HEK293 (cell line): ENCODE measurements at regions not wholly inside any gene's neighbourhood (a gene's known extent, or its start where the extent isn't known, plus 50 kb on each side); places are given as distances from the start of the nearest gene placed in this dataset.

ENCODE experiments used
- CTCF ChIA-PET: fragments of 350-600 bp; formaldehyde crosslinking; extraction: SDS; loops from one replicate; lab custom pipeline; 2021; ENCODE audit warnings: antibody characterized with exemption; lab: Yijun Ruan, JAX
- POLR2A ChIA-PET: fragments of 300-600 bp; formaldehyde crosslinking; extraction: SDS; loops from one replicate; lab custom pipeline; 2020; ENCODE audit warnings: antibody characterized with exemption, inconsistent platforms; lab: Yijun Ruan, JAX
- H3K27ac ChIP-seq: fragments of 200-500 bp; sonication (Bioruptor generic); 2 replicates; pipeline ENCODE4 v1.5.1; 2014; ENCODE audit warnings: low read depth, low read length, control low read depth, inconsistent platforms; ENCODE audit errors: extremely low read depth
- H3K36me3 ChIP-seq, 2 experiments: fragments of 200-500 bp in 1 of 2; sonication (Bioruptor generic) in 1 of 2; 1 replicate in 1 of 2; 2 replicates in 1 of 2; pipeline ENCODE4 v1.5.1; 2014 to 2017; ENCODE audit warnings: inconsistent platforms in 2 of 2, low read length in 2 of 2; ENCODE audit not compliant: control insufficient read depth in 2 of 2, insufficient read depth in 1 of 2
- H3K4me1 ChIP-seq: fragments of 200-500 bp; sonication (Bioruptor generic); 2 replicates; pipeline ENCODE4 v1.5.1; 2014; ENCODE audit warnings: mild to moderate bottlenecking, low read length, inconsistent platforms; ENCODE audit not compliant: control insufficient read depth, insufficient read depth
- H3K4me3 ChIP-seq: 2 replicates; pipeline ENCODE4 v1.5.1; 2011; ENCODE audit warnings: low read depth, mild to moderate bottlenecking, control low read depth, low read length, moderate library complexity
- H3K9me3 ChIP-seq: fragments of 200-500 bp; sonication (Bioruptor generic); 2 replicates; pipeline ENCODE4 v1.5.1; 2014; ENCODE audit warnings: low read depth, low read length, inconsistent platforms; ENCODE audit not compliant: control insufficient read depth, insufficient read depth
- ATF2 ChIP-seq: fragments of 450-650 bp; formaldehyde crosslinking; IDR thresholded peaks from 2 replicates; pipeline ENCODE4 v1.5.1; 2016; ENCODE audit warnings: missing biosample characterization, missing genetic modification characterization, low read depth
- CTCF ChIP-seq: fragments of 450-650 bp; formaldehyde crosslinking; IDR thresholded peaks from 2 replicates; pipeline ENCODE4 v1.5.1; 2016; ENCODE audit warnings: missing biosample characterization, missing genetic modification characterization
- GLIS1 ChIP-seq: fragments of 450-650 bp; formaldehyde crosslinking; IDR thresholded peaks from 2 replicates; pipeline ENCODE4 v1.5.1; 2016; ENCODE audit warnings: missing biosample characterization, missing genetic modification characterization
- SCRT2 ChIP-seq: fragments of 450-650 bp; formaldehyde crosslinking; IDR thresholded peaks from 2 replicates; pipeline ENCODE4 v1.5.1; 2016; ENCODE audit warnings: missing biosample characterization, missing genetic modification characterization
- TCF7L2 ChIP-seq: IDR thresholded peaks from 2 replicates; pipeline ENCODE4 v1.6.1; 2011; ENCODE audit warnings: low read depth, mild to moderate bottlenecking, inconsistent platforms, low read length, moderate library complexity, borderline replicate concordance
- YY2 ChIP-seq: fragments of 450-650 bp; formaldehyde crosslinking; IDR thresholded peaks from 2 replicates; pipeline ENCODE4 v1.5.1; 2016; ENCODE audit warnings: missing biosample characterization, missing genetic modification characterization
- ZBTB17 ChIP-seq: fragments of 450-650 bp; formaldehyde crosslinking; IDR thresholded peaks from 2 replicates; pipeline ENCODE4 v1.5.1; 2016; ENCODE audit warnings: missing biosample characterization, missing genetic modification characterization
- ZFP3 ChIP-seq: fragments of 450-650 bp; formaldehyde crosslinking; IDR thresholded peaks from 2 replicates; pipeline ENCODE4 v1.5.1; 2016; ENCODE audit warnings: low read depth, missing biosample characterization, missing genetic modification characterization
- ZIC2 ChIP-seq: fragments of 450-650 bp; formaldehyde crosslinking; IDR thresholded peaks from 2 replicates; pipeline ENCODE4 v1.5.1; 2016; ENCODE audit warnings: missing biosample characterization, missing genetic modification characterization
- ZNF114 ChIP-seq: fragments of 450-650 bp; formaldehyde crosslinking; IDR thresholded peaks from 2 replicates; pipeline ENCODE4 v1.5.0; 2017; ENCODE audit warnings: missing biosample characterization, missing genetic modification characterization
- ZNF121 ChIP-seq: fragments of 450-650 bp; formaldehyde crosslinking; IDR thresholded peaks from 2 replicates; pipeline ENCODE4 v1.5.1; 2016; ENCODE audit warnings: missing biosample characterization, missing genetic modification characterization
- ZNF132 ChIP-seq: fragments of 450-650 bp; formaldehyde crosslinking; IDR thresholded peaks from 2 replicates; pipeline ENCODE4 v1.5.1; 2017; ENCODE audit warnings: missing biosample characterization, missing genetic modification characterization, borderline replicate concordance
- ZNF174 ChIP-seq: fragments of 450-650 bp; formaldehyde crosslinking; IDR thresholded peaks from 2 replicates; pipeline ENCODE4 v1.5.0; 2017; ENCODE audit warnings: missing biosample characterization, mild to moderate bottlenecking, missing genetic modification characterization
- ZNF2 ChIP-seq: fragments of 450-650 bp; formaldehyde crosslinking; IDR thresholded peaks from 2 replicates; pipeline ENCODE4 v1.5.1; 2016; ENCODE audit warnings: missing biosample characterization, missing genetic modification characterization
- ZNF266 ChIP-seq: fragments of 450-650 bp; formaldehyde crosslinking; IDR thresholded peaks from 2 replicates; pipeline ENCODE4 v1.5.1; 2016; ENCODE audit warnings: missing biosample characterization, missing genetic modification characterization, low read depth
- ZNF354C ChIP-seq: fragments of 450-650 bp; formaldehyde crosslinking; IDR thresholded peaks from 2 replicates; pipeline ENCODE4 v1.5.1; 2016; ENCODE audit warnings: missing biosample characterization, missing genetic modification characterization, low read depth, borderline replicate concordance
- ZNF362 ChIP-seq: fragments of 450-650 bp; formaldehyde crosslinking; IDR thresholded peaks from 2 replicates; pipeline ENCODE4 v1.5.1; 2016; ENCODE audit warnings: missing biosample characterization, missing genetic modification characterization
- ZNF366 ChIP-seq: fragments of 450-650 bp; formaldehyde crosslinking; conservative IDR thresholded peaks from 2 replicates; pipeline ENCODE4 v1.5.1; 2016; ENCODE audit warnings: missing biosample characterization, missing genetic modification characterization
- ZNF398 ChIP-seq: fragments of 450-650 bp; formaldehyde crosslinking; IDR thresholded peaks from 2 replicates; pipeline ENCODE4 v1.5.1; 2017; ENCODE audit warnings: missing biosample characterization, missing genetic modification characterization
- ZNF423 ChIP-seq: fragments of 450-650 bp; formaldehyde crosslinking; IDR thresholded peaks from 2 replicates; pipeline ENCODE4 v1.5.1; 2016; ENCODE audit warnings: missing biosample characterization, missing genetic modification characterization
- ZNF560 ChIP-seq: fragments of 450-650 bp; formaldehyde crosslinking; IDR thresholded peaks from 2 replicates; pipeline ENCODE4 v1.5.1; 2017; ENCODE audit warnings: missing biosample characterization, missing genetic modification characterization, borderline replicate concordance
- ZNF596 ChIP-seq: fragments of 450-650 bp; IDR thresholded peaks from 2 replicates; pipeline ENCODE4 v1.5.0; 2018; ENCODE audit warnings: missing biosample characterization, mild to moderate bottlenecking, missing genetic modification characterization, moderate library complexity
- ZNF610 ChIP-seq: fragments of 450-650 bp; formaldehyde crosslinking; IDR thresholded peaks from 2 replicates; pipeline ENCODE4 v1.5.1; 2016; ENCODE audit warnings: missing biosample characterization, missing genetic modification characterization, borderline replicate concordance
- ZNF792 ChIP-seq: fragments of 450-650 bp; formaldehyde crosslinking; IDR thresholded peaks from 2 replicates; pipeline ENCODE4 v1.5.1; 2016; ENCODE audit warnings: missing biosample characterization, missing genetic modification characterization
- ZSCAN18 ChIP-seq: fragments of 450-650 bp; formaldehyde crosslinking; IDR thresholded peaks from 2 replicates; pipeline ENCODE4 v1.5.1; 2016; ENCODE audit warnings: missing biosample characterization, missing genetic modification characterization

- Histone ChIP-seq H3K36me3 (no peaks in the 10 kb centered on the region), H3K4me3 (no peak overlapping the region), H3K27ac (no peak overlapping the region), H3K9me3 (no peaks in the 10 kb centered on the region), H3K4me1 (no peaks in the 10 kb centered on the region)
- TF ChIP-seq ZNF114 (tag by site-specific recombination): no peak
- TF ChIP-seq ZFP3 (tag by site-specific recombination): no peak
- TF ChIP-seq ZNF362 (tag by site-specific recombination): no peak
- no peak for TF ChIP-seq ZNF366 (tag by site-specific recombination)
- TF ChIP-seq ZBTB17: no peak
- TF ChIP-seq ZNF174 (tag by site-specific recombination): no peak
- TF ChIP-seq CTCF: no peak
- TF ChIP-seq ZNF266 (tag by site-specific recombination): no peak
- no peak for TF ChIP-seq GLIS1 (tag by site-specific recombination)
- TF ChIP-seq ZNF610: no peak
- TF ChIP-seq ZNF354C (tag by site-specific recombination): no peak
- no peak for TF ChIP-seq TCF7L2
- POLR2A ChIA-PET: no interaction called here
- CTCF ChIA-PET: interaction anchor here (0.5 to 2.2 kb wide), 4 partner anchors 30 to 122 kb away, joined by 3 to 5 read pairs (median 4); no protein-coding TSS in a partner anchor
Measured at GRCh38 chr2:42961961-42962360, 169.6 kb upstream of the HAAO start.

- ChIA-PET CTCF (interaction anchor here (0.6 to 2.2 kb wide), 2 partner anchors 30 to 90 kb away, joined by 3 to 5 read pairs; no protein-coding TSS in a partner anchor), POLR2A (no interaction called here)
- Histone ChIP-seq H3K4me3 (no peak overlapping the region), H3K4me1 (no peaks in the 10 kb centered on the region), H3K9me3 (no peaks in the 10 kb centered on the region), H3K36me3 (no peaks in the 10 kb centered on the region), H3K27ac (no peak overlapping the region)
- no peak for TF ChIP-seq SCRT2
- TF ChIP-seq ZNF132 (tag by site-specific recombination): no peak
- TF ChIP-seq ATF2: no peak
Measured at GRCh38 chr2:42961385-42961811, 169.0 kb upstream of the HAAO start.

- TF ChIP-seq ZNF560 (no peak), ZNF792 (tag by site-specific recombination) (no peak), ZSCAN18 (tag by site-specific recombination) (no peak), YY2 (tag by site-specific recombination) (no peak), ZNF596 (no peak), ZNF121 (tag by site-specific recombination) (no peak), ZIC2 (tag by site-specific recombination) (no peak), ZNF423 (tag by site-specific recombination) (no peak), ZNF398 (tag by site-specific recombination) (no peak), ZNF2 (tag by site-specific recombination) (no peak)
- H3K9me3 ChIP-seq: no peaks in the 10 kb centered on the region
- H3K4me1 ChIP-seq: no peaks in the 10 kb centered on the region
- no peak overlapping the region for H3K4me3 ChIP-seq
- CTCF ChIA-PET: no interaction called here
- no peak overlapping the region for H3K27ac ChIP-seq
- no peaks in the 10 kb centered on the region for H3K36me3 ChIP-seq
- POLR2A ChIA-PET: no interaction called here
Measured at GRCh38 chr2:42960842-42961180, 168.4 kb upstream of the HAAO start.
